HL-60 (cell line): ENCODE measurements at regions not wholly inside any gene's neighbourhood (a gene's known extent, or its start where the extent isn't known, plus 50 kb on each side); places are given as distances from the start of the nearest gene placed in this dataset.

ENCODE experiments used
- GABPA ChIP-seq: IDR thresholded peaks from 2 replicates; pipeline ENCODE4 v1.6.1; 2012; ENCODE audit warnings: low read depth
- POLR2AphosphoS5 ChIP-seq: IDR thresholded peaks from 2 replicates; pipeline ENCODE4 v1.6.1; 2012; ENCODE audit warnings: low read depth
- TF ChIP-seq, protein P1 (sequence below): IDR thresholded peaks from one replicate; pipeline ENCODE4 v1.5.1; 2011; ENCODE audit warnings: low read length, control low read depth, inconsistent platforms; ENCODE audit not compliant: insufficient read depth

DNA sequence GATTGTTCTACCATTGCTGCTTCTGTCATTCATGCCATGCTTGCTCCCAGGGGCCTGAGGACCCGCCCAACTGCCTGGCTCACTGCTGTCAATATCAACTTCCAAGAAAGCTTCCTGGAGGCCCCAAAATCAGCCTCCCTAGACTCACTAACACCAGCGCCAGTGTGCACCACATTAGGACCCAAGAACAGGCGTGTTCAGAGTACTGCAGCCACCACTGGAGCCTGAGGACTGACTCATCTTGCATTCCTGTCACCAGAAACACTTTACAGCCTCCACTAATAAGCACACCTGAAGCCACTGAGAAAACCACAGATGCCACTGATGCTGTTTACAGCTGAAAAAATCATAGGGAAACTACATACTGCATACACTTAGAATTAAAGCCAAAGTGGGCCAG is 1284.3 kb downstream of the TYW1 start:
- no peak for TF ChIP-seq GABPA
- TF ChIP-seq, protein P1, sequence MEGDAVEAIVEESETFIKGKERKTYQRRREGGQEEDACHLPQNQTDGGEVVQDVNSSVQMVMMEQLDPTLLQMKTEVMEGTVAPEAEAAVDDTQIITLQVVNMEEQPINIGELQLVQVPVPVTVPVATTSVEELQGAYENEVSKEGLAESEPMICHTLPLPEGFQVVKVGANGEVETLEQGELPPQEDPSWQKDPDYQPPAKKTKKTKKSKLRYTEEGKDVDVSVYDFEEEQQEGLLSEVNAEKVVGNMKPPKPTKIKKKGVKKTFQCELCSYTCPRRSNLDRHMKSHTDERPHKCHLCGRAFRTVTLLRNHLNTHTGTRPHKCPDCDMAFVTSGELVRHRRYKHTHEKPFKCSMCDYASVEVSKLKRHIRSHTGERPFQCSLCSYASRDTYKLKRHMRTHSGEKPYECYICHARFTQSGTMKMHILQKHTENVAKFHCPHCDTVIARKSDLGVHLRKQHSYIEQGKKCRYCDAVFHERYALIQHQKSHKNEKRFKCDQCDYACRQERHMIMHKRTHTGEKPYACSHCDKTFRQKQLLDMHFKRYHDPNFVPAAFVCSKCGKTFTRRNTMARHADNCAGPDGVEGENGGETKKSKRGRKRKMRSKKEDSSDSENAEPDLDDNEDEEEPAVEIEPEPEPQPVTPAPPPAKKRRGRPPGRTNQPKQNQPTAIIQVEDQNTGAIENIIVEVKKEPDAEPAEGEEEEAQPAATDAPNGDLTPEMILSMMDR, result no peak
- TF ChIP-seq POLR2AphosphoS5, result no peak
